Muscle of leg (tissue), 3 donors: ENCODE measurements at regions not wholly inside any gene's neighbourhood (a gene's known extent, or its start where the extent isn't known, plus 50 kb on each side); places are given as distances from the start of the nearest gene placed in this dataset.

Experiments
- DNase-seq: peaks from one replicate; pipeline ENCODE4 v3.0.0; 2013
- H3K27ac ChIP-seq: one replicate; pipeline ENCODE4 v1.5.1; 2013; ENCODE audit warnings: mild to moderate bottlenecking, low read length, control low read depth
- H3K27me3 ChIP-seq: one replicate; pipeline ENCODE4 v1.6.1; 2013; ENCODE audit warnings: low read length; ENCODE audit not compliant: control insufficient read depth, insufficient read depth
- H3K36me3 ChIP-seq: one replicate; pipeline ENCODE4 v1.6.1; 2013; ENCODE audit warnings: low read length; ENCODE audit not compliant: control insufficient read depth, insufficient read depth
- H3K4me1 ChIP-seq: one replicate; pipeline ENCODE4 v1.6.1; 2013; ENCODE audit warnings: low read length; ENCODE audit not compliant: control insufficient read depth, insufficient read depth
- H3K4me3 ChIP-seq: one replicate; pipeline ENCODE4 v1.5.1; 2013; ENCODE audit warnings: low read length, control low read depth
- H3K9me3 ChIP-seq: replicated peaks from 2 replicates; pipeline ENCODE4 v1.6.1; 2013; ENCODE audit warnings: low read depth, low read length; ENCODE audit not compliant: control insufficient read depth
- whole genome bisulfite sequencing: methylation state at CpG from one replicate; pipeline ENCODE4 v1.1.5; 2013; ENCODE audit warnings: missing lambda C conversion rate; ENCODE audit not compliant: insufficient coverage; 5-methylcytosine and 5-hydroxymethylcytosine counted together

- H3K4me1 ChIP-seq: no peaks in the 10 kb centered on the region
- H3K27me3 ChIP-seq: peaks cover 7% of the 10 kb centered on the region
- DNase-seq: no peak
- H3K4me3 ChIP-seq: no peak overlapping the region
- no peaks in the 10 kb centered on the region for H3K9me3 ChIP-seq
- no peaks in the 10 kb centered on the region for H3K36me3 ChIP-seq
- H3K27ac ChIP-seq: no peak overlapping the region
- 100% methylated on average over 1 of the region's 1 CpG for WGBS
These were observed 201.9 kb upstream of the MAMLD1 start for GRCh38 chrX:150161193-150161592.

GRCh38 chrX:150162141-150162540, 201.0 kb upstream of the MAMLD1 start:
- Histone ChIP-seq H3K4me1 (no peaks in the 10 kb centered on the region), H3K27ac (no peak overlapping the region), H3K9me3 (no peaks in the 10 kb centered on the region), H3K36me3 (no peaks in the 10 kb centered on the region), H3K27me3 (peaks cover 7% of the 10 kb centered on the region), H3K4me3 (no peak overlapping the region)
- DNase-seq: no peak
- 69% methylated on average over 4 of the region's 4 CpGs for WGBS

GRCh38 chrX:150163221-150163930, 199.7 kb upstream of the MAMLD1 start:
- H3K9me3 ChIP-seq: no peaks in the 10 kb centered on the region
- peak; percentile 35 for DNase-seq

GRCh38 chrX:150163956-150164726, 199.0 kb upstream of the MAMLD1 start:
- Histone ChIP-seq H3K36me3 (no peaks in the 10 kb centered on the region), H3K27ac (no peak overlapping the region), H3K4me1 (no peaks in the 10 kb centered on the region), H3K9me3 (no peaks in the 10 kb centered on the region), H3K4me3 (no peak overlapping the region), H3K27me3 (peaks cover 2% of the 10 kb centered on the region)
- WGBS: 83% methylated on average over 3 of the region's 4 CpGs
- DNase-seq: no peak

More at GRCh38 chrX:150163221-150163930, 199.7 kb upstream of the MAMLD1 start:
- Histone ChIP-seq H3K4me3 (no peak overlapping the region), H3K4me1 (no peaks in the 10 kb centered on the region), H3K27ac (no peak overlapping the region), H3K27me3 (peaks cover 4% of the 10 kb centered on the region), H3K36me3 (no peaks in the 10 kb centered on the region)
- WGBS: 80% methylated on average over 4 of the region's 8 CpGs

- H3K9me3 ChIP-seq: no peaks in the 10 kb centered on the region
- peaks cover 2% of the 10 kb centered on the region for H3K27me3 ChIP-seq
- DNase-seq: no peak
- H3K36me3 ChIP-seq: no peaks in the 10 kb centered on the region
- H3K4me1 ChIP-seq: no peaks in the 10 kb centered on the region
- 78% methylated on average over 3 of the region's 4 CpGs for WGBS
- H3K4me3 ChIP-seq: no peak overlapping the region
- H3K27ac ChIP-seq: no peak overlapping the region
These were observed 198.0 kb upstream of the MAMLD1 start for GRCh38 chrX:150164971-150165600.

- H3K36me3 ChIP-seq: no peaks in the 10 kb centered on the region
- H3K4me1 ChIP-seq: no peaks in the 10 kb centered on the region
- peaks cover 2% of the 10 kb centered on the region for H3K27me3 ChIP-seq
- no peak overlapping the region for H3K4me3 ChIP-seq
- H3K9me3 ChIP-seq: no peaks in the 10 kb centered on the region
- no peak overlapping the region for H3K27ac ChIP-seq
- DNase-seq: peak; percentile 33
- WGBS: 74% methylated on average over 4 of the region's 6 CpGs
These were observed 197.1 kb upstream of the MAMLD1 start for GRCh38 chrX:150165776-150166610.

GRCh38 chrX:150167482-150168324, 195.4 kb upstream of the MAMLD1 start:
- Histone ChIP-seq H3K27me3 (no peaks in the 10 kb centered on the region), H3K4me3 (no peak overlapping the region), H3K4me1 (no peaks in the 10 kb centered on the region), H3K9me3 (no peaks in the 10 kb centered on the region), H3K27ac (no peak overlapping the region), H3K36me3 (no peaks in the 10 kb centered on the region)
- no peak for DNase-seq
- WGBS: 66% methylated on average over 3 of the region's 5 CpGs

- H3K27ac ChIP-seq: no peak overlapping the region
- peaks cover 2% of the 10 kb centered on the region for H3K27me3 ChIP-seq
- DNase-seq: no peak
- no peaks in the 10 kb centered on the region for H3K36me3 ChIP-seq
- no peaks in the 10 kb centered on the region for H3K9me3 ChIP-seq
- no peak overlapping the region for H3K4me3 ChIP-seq
- H3K4me1 ChIP-seq: no peaks in the 10 kb centered on the region
These were observed 181.0 kb upstream of the MAMLD1 start for GRCh38 chrX:150182161-150182560.

GRCh38 chrX:150184491-150184890, 178.6 kb upstream of the MAMLD1 start:
- no peaks in the 10 kb centered on the region for H3K9me3 ChIP-seq
- no peaks in the 10 kb centered on the region for H3K36me3 ChIP-seq
- no peak overlapping the region for H3K4me3 ChIP-seq
- H3K4me1 ChIP-seq: no peaks in the 10 kb centered on the region
- WGBS: 40% methylated on average over 1 of the region's 3 CpGs
- H3K27me3 ChIP-seq: peaks cover 2% of the 10 kb centered on the region
- H3K27ac ChIP-seq: no peak overlapping the region
- DNase-seq: no peak
